H1 (cell line): ENCODE measurements at regions not wholly inside any gene's neighbourhood (a gene's known extent, or its start where the extent isn't known, plus 50 kb on each side); places are given as distances from the start of the nearest gene placed in this dataset.

ENCODE experiments used
- EZH2 ChIP-seq: fragments of 200-600 bp; sonication (generic); IDR thresholded peaks from 2 replicates; pipeline ENCODE4 v1.7.1; 2012; ENCODE audit warnings: low read depth, mild to moderate bottlenecking, moderate library complexity, low read length, inconsistent platforms; ENCODE audit not compliant: severe bottlenecking
- POLR2A ChIP-seq, 2 experiments: IDR thresholded peaks; 1 replicate in 1 of 2; 2 replicates in 1 of 2; pipeline ENCODE4 v1.6.1; 2011; ENCODE audit warnings: low read depth in 2 of 2, low read length in 2 of 2, mild to moderate bottlenecking in 2 of 2; ENCODE audit errors: control extremely low read depth in 1 of 2
- POU5F1 ChIP-seq: IDR thresholded peaks from 2 replicates; pipeline ENCODE4 v1.6.1; 2011; ENCODE audit warnings: low read depth, mild to moderate bottlenecking, low read length, moderate library complexity
- RNF2 ChIP-seq: fragments of 200-900, 300-1000 bp; sonication (generic); IDR thresholded peaks from 2 replicates; pipeline ENCODE4 v1.7.1; 2016; ENCODE audit warnings: borderline replicate concordance, low read depth, mild to moderate bottlenecking, antibody characterized with exemption, low read length; ENCODE audit not compliant: poor library complexity, severe bottlenecking; ENCODE audit errors: missing control alignments
- TCF12 ChIP-seq: IDR thresholded peaks from 2 replicates; pipeline ENCODE4 v1.6.1; 2011; ENCODE audit warnings: low read depth, mild to moderate bottlenecking, low read length
- TF ChIP-seq, protein P1 (sequence below), 3 experiments: IDR thresholded peaks; 1 replicate in 2 of 3; 2 replicates in 1 of 3; pipeline versions ENCODE4 v1.5.1 to v1.6.1; 2011; ENCODE audit warnings: low read length in 3 of 3, mild to moderate bottlenecking in 3 of 3, inconsistent platforms in 2 of 3, low read depth in 1 of 3, moderate library complexity in 1 of 3; ENCODE audit not compliant: insufficient read depth in 1 of 3; ENCODE audit errors: control extremely low read depth in 1 of 3

- TF ChIP-seq, protein P1, sequence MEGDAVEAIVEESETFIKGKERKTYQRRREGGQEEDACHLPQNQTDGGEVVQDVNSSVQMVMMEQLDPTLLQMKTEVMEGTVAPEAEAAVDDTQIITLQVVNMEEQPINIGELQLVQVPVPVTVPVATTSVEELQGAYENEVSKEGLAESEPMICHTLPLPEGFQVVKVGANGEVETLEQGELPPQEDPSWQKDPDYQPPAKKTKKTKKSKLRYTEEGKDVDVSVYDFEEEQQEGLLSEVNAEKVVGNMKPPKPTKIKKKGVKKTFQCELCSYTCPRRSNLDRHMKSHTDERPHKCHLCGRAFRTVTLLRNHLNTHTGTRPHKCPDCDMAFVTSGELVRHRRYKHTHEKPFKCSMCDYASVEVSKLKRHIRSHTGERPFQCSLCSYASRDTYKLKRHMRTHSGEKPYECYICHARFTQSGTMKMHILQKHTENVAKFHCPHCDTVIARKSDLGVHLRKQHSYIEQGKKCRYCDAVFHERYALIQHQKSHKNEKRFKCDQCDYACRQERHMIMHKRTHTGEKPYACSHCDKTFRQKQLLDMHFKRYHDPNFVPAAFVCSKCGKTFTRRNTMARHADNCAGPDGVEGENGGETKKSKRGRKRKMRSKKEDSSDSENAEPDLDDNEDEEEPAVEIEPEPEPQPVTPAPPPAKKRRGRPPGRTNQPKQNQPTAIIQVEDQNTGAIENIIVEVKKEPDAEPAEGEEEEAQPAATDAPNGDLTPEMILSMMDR (IDR thresholded peaks at IDR 0.05; ENCODE audit: control extremely low read depth in 1 of 3, insufficient read depth in 1 of 3, low read depth in 1 of 3, low read length in 3 of 3), result no peak
- no peak for TF ChIP-seq POLR2A (IDR thresholded peaks at IDR 0.05; ENCODE audit: control extremely low read depth in 1 of 2, low read depth in 2 of 2, low read length in 2 of 2)
- no peak for TF ChIP-seq TCF12
- no peak for TF ChIP-seq RNF2
- TF ChIP-seq POU5F1, result no peak
- TF ChIP-seq EZH2, result no peak
Observed at GRCh38 chr1:58367217-58367616, 179.3 kb downstream of the OMA1 start.
